ENCODE measurements at regions not wholly inside any gene's neighbourhood (a gene's known extent, or its start where the extent isn't known, plus 50 kb on each side); places are given as distances from the start of the nearest gene placed in this dataset.

DNA sequence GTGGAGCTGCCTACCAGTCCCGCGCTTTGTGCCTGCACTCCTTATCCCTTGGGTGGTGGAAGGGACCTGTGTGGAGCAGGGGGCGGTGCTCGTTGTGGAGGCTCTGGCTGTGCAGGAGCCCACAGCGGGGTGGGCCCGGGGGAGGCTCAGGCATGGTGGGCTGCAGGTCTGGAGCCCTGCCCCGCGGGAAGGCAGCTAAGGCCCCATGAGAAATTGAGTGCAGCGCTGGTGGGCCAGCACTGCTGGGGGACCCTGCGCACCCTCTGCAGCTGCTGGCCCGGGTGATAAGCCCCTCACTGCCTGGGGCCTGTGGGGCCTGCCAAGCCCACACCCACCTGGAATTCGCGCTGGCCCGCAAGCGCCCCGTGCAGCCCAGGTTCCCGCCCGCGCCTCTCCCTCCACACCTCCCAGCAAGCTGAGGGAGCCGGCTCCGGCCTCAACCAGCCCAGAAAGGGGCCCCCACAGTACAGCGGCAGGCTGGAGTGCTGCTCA, 859.6 kb upstream of the KCND2 start:
- TF ChIP-seq, protein P1, sequence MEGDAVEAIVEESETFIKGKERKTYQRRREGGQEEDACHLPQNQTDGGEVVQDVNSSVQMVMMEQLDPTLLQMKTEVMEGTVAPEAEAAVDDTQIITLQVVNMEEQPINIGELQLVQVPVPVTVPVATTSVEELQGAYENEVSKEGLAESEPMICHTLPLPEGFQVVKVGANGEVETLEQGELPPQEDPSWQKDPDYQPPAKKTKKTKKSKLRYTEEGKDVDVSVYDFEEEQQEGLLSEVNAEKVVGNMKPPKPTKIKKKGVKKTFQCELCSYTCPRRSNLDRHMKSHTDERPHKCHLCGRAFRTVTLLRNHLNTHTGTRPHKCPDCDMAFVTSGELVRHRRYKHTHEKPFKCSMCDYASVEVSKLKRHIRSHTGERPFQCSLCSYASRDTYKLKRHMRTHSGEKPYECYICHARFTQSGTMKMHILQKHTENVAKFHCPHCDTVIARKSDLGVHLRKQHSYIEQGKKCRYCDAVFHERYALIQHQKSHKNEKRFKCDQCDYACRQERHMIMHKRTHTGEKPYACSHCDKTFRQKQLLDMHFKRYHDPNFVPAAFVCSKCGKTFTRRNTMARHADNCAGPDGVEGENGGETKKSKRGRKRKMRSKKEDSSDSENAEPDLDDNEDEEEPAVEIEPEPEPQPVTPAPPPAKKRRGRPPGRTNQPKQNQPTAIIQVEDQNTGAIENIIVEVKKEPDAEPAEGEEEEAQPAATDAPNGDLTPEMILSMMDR (conservative IDR thresholded peaks at IDR 0.05; ENCODE audit: low read depth in 2 of 2), result no peak
- TF ChIP-seq EZH2 (IDR thresholded peaks at IDR 0.05; ENCODE audit: low read depth, unreplicated experiment) (no peak), ZNF114 (CRISPR knock-in tag; IDR thresholded peaks at IDR 0.05) (no peak), POLR2AphosphoS5 (IDR thresholded peaks at IDR 0.05; ENCODE audit: low read depth) (no peak), EZH2phosphoT487 (IDR thresholded peaks at IDR 0.05; ENCODE audit: unreplicated experiment) (no peak), CREB1 (CRISPR knock-in tag; IDR thresholded peaks at IDR 0.05; ENCODE audit: low read depth) (no peak), NANOG (IDR thresholded peaks at IDR 0.05; ENCODE audit: borderline replicate concordance) (no peak), ZNF331 (CRISPR knock-in tag; IDR thresholded peaks at IDR 0.05; ENCODE audit: low read depth) (no peak)
- TF ChIP-seq, protein P2, sequence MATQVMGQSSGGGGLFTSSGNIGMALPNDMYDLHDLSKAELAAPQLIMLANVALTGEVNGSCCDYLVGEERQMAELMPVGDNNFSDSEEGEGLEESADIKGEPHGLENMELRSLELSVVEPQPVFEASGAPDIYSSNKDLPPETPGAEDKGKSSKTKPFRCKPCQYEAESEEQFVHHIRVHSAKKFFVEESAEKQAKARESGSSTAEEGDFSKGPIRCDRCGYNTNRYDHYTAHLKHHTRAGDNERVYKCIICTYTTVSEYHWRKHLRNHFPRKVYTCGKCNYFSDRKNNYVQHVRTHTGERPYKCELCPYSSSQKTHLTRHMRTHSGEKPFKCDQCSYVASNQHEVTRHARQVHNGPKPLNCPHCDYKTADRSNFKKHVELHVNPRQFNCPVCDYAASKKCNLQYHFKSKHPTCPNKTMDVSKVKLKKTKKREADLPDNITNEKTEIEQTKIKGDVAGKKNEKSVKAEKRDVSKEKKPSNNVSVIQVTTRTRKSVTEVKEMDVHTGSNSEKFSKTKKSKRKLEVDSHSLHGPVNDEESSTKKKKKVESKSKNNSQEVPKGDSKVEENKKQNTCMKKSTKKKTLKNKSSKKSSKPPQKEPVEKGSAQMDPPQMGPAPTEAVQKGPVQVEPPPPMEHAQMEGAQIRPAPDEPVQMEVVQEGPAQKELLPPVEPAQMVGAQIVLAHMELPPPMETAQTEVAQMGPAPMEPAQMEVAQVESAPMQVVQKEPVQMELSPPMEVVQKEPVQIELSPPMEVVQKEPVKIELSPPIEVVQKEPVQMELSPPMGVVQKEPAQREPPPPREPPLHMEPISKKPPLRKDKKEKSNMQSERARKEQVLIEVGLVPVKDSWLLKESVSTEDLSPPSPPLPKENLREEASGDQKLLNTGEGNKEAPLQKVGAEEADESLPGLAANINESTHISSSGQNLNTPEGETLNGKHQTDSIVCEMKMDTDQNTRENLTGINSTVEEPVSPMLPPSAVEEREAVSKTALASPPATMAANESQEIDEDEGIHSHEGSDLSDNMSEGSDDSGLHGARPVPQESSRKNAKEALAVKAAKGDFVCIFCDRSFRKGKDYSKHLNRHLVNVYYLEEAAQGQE (IDR thresholded peaks at IDR 0.05; ENCODE audit: unreplicated experiment), result no peak

Data from GM23338 (cell line).